Hematopoietic multipotent progenitor cell treated with erythropoietin and hydrocortisone succinate and interleukin-3 and kit ligand, for 15 days (in vitro differentiated cells): ENCODE measurements at regions not wholly inside any gene's neighbourhood (a gene's known extent, or its start where the extent isn't known, plus 50 kb on each side); places are given as distances from the start of the nearest gene placed in this dataset.
"Not testable (repeated sequence)": the region's sequence is repeated elsewhere in the genome, so short reads cannot be mapped to it uniquely, and the experiment has no call there.

Experiments used
- DNase-seq: peaks from one replicate; pipeline ENCODE4 v3.0.0-alpha.2; 2015; ENCODE audit warnings: low spot score

DNA sequence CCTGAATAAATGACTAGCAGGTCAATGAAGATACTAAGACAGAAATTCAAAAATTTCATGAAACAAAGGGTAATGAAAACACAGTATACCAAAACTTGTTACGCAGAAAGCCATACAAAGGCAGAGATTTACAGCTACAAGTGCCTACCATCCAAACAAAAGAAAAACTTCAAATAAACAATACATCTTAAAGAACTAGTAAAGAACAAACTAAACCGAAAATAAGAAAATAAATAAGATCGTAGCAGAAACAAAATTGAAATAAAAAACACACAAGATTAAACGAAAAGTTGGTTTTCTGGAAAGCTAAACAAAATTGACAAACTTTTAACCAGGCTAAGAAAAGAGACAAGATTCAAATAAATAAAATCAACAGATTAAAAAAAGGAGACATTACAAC is 51.5 kb downstream of the VPREB1 start:
- not testable (repeated sequence) for DNase-seq

DNA sequence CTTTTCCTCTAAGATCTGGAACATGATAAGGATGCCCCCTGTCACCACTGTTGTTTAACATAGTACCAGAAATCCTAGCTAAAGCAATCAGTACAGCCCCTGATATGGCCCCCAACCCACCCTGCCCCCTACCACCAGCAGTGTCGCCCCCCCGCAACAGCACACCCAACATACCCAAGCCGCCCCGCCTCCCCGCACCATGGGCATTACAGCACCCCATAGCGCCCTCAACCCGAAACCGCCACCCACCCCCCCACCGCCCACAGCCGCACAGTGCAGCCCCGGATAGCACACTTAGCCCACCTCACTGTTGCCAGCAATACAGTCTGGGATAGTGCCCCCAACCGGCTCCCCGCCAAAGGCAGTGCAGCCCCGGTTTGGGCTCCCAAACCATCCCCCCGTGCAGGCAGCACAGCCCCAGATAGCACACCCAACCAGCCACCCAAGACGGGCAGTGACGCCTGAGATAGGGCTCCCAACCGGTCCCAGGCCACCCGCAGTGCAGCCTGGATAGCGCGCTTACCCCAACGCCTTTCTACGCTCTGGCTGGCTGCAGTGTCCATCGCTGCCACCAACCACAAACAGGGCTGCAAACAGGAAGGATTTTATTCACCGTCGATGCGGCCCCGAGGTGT is 52.7 kb downstream of the VPREB1 start:
- DNase-seq = peak; percentile 28

DNA sequence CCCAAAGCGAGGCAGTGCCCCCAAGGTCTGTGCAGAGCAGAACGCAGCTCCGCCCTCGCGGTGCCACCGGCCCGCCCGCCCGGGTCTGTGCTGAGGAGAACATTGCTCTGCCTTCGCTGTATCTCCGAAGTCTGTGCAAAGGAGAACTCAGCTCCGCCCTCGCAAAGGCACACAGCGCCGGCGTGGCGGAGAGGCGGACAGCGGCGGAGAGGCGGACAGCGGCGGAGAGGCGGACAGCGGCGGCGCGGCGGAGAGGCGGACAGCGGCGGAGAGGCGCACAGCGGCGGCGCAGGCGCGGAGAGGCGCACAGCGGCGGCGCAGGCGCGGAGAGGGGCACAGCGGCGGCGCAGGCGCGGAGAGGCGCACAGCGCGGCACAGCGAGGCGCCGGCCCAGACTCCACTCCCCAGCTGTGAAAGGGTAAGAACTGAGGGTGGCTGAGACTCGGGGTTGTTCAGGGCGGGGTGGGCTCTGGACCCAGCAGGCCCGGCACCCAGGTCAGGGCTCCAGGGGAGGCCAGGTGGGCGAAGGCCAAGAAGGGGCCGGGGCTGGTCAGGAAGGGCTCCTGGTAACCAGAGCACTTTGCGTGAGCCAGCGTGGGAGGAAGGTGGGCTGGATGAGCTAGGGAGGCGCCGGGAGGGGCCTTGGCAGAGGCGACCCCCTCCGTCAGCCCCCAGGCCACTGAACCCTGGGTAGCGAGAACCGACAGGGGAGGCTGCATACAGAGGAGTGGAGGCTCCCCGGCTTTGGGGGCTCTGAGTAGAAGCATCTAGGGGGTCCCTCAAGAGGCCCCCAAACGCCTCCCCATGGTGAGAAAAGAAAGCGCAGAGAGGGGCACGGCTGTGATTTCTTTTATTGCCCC is 53.4 kb downstream of the VPREB1 start:
- peak; percentile 74 for DNase-seq

DNA sequence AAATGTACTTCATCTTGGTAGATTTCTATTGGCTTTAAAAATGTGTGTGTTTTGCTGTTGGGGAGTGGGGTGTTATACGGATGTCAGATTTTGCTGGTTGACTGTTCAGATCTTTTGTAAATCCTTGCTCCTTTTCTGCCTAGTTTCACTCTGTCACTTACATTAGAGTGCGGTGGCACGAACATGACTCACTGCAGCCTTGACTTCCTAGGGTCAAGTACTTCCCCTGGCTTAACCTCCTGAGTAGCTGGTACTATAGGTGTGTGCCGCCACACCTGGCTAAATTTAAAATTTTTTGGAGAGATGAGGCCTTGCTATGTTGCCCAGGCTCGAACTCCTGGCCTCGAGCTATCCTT is 54.0 kb downstream of the VPREB1 start:
- DNase-seq = not testable (repeated sequence)

DNA sequence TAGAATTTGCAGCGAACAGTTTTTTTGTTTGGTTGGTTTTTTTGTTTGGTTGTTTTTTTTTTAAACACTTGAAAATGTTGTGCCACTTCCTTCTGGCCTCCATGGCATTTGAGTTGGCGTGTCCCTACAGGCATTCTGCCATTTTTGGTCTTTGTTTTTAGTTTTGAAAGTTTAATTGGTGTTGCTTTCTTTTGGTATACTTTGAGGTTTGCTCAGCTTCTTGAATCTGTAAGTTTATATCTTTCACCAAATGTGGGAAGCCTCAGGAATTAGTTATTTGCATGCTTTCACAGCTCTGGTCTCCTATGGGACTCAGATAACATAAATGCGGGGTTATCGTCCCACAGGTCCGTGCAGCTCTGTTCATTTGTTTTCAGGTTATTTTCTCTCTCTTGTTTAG is 55.9 kb downstream of the VPREB1 start:
- DNase-seq = not testable (repeated sequence)

DNA sequence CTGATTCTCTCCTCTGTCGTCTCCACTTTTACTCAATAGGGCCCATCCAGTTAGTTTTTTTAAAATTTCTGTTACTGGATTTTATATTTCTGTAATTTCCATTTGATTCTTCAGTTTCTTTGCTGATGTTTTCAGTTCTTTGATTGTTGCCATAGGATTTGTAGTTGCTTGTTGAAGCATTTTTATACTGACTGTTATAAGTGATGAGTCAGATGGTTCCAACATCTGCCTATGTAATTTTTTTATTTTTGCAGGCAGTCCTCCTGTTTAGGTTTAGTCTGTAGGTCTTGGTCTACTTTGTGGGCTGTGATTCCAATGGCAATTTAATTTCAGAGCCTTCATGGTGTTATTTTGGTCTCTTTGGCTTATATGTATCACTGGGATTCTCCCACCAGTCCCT is 56.4 kb downstream of the VPREB1 start:
- not testable (repeated sequence) for DNase-seq

DNA sequence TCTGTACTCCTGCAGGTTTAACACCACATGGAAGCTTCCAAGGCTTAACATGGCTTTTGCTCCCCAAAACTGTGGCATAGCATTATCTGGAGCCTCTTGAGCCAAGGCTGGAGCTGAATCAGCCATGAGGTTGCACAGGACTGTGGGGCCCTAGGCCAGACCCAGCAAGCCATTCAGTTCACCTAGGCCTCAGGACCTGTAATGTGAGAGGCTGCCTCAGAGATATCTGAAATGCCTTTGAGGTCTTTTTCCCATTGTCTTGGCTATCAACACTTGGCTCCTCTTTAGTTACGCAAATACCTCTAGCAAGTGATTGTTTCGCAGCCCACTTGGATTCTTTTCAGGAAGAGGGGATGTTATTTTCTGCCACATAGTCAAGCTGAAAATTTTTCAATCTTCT is 72.0 kb downstream of the VPREB1 start:
- no peak for DNase-seq

DNA sequence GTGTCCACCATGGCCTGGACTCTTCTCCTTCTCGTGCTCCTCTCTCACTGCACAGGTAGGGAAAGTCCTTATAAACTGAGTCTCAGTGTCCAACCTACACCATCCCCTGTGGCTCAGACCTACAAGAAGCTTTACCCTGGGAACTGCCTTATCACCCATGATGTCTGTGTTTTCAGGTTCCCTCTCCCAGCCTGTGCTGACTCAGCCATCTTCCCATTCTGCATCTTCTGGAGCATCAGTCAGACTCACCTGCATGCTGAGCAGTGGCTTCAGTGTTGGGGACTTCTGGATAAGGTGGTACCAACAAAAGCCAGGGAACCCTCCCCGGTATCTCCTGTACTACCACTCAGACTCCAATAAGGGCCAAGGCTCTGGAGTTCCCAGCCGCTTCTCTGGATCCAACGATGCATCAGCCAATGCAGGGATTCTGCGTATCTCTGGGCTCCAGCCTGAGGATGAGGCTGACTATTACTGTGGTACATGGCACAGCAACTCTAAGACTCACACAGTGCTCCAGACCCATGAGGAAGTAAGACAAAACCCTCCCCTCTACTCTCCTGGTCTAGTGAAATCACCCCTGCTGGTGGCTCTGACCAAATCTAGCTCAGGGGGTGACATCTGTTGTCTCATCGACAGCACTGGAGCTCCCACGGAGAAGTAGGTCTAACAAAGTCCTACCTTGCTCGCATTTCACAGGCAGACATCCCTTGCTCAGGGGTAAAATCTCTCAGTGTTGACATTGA is 74.3 kb downstream of the VPREB1 start:
- no peak for DNase-seq

DNA sequence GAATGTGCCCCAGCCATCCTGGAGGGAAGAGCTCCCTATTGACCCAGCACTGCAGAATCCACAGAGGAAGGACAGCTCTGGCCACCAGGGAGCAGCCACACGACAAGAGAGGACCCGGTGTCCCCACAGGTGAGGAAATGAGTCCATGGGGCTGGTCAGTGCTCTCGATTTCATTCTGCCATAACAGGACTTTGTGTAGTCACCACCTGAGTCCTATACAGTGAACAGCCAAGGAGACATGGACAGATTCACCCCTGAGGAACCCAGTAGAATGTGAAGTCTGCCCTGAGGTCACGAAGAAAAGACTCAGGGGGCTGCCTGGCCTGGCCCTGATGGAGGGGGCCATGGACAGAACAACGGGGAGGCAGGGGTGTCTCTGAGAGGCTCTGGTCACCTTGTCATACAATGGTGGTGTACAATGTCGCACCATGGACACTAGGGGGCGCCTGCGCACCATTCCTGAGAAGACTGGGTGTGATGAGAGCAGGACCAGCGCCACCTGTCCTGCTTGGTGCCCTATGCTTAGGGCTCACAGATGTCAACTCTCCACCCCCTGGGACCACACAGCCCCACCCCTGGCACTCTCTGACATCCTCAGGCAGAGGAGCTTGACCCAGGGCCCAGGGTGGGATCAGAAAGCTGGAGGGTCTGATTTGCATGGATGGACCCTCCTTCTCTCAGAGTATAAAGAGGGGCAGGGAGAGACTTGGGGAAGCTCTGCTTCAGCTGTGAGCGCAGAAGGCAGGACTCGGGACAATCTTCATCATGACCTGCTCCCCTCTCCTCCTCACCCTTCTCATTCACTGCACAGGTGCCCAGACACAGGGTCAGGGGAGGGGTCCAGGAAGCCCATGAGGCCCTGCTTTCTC is 77.4 kb downstream of the VPREB1 start:
- DNase-seq = peak; percentile 79

DNA sequence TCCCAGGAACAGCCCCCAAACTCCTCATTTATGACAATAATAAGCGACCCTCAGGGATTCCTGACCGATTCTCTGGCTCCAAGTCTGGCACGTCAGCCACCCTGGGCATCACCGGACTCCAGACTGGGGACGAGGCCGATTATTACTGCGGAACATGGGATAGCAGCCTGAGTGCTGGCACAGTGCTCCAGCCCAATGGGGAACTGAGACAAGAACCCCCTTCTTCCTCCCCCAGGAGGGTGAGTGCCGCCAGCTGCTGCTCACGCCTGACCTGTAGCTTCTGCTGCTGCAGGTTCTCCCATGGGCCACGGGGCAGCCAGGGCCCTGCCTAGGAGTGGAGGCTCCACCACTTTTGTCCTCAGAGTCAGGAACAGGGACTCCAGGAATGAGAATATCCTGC is 78.2 kb downstream of the VPREB1 start:
- DNase-seq = no peak

DNA sequence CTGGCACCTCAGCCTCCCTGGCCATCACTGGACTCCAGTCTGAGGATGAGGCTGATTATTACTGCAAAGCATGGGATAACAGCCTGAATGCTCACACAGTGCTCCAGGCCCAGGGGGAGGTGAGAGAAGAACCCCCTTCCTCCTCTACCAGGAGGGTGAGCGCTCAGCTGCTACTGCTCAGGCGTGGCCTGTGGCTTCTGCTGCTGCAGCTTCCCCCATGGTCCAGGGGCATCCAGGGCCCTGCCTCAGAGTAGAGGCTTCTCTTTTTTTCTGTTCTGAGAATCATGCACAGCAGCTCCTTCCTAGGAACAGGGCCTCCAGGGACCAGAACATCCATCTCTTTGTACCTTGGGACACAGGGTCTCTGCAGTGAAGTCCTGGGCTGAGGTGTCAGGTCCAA is 83.1 kb downstream of the VPREB1 start:
- DNase-seq = no peak

DNA sequence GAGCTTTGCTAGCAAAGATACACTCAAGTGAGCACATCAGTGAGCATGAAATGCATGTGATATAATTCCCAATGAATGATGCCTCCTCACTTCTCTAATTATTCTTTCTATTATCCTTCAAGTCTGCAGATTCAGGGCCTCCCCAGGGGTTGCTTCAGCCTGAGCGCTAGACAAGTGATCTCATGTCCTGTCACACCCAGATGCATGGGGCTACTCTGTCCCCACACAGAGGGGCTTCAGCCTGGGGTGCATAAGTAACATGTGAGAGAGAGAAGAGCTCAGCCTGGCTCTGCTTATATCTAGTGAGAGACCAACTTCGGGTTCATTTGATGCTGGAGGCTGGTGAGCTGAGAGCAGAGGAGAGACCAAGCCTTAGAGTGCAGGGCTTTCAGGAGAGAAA is 85.2 kb downstream of the VPREB1 start:
- DNase-seq = no peak

DNA sequence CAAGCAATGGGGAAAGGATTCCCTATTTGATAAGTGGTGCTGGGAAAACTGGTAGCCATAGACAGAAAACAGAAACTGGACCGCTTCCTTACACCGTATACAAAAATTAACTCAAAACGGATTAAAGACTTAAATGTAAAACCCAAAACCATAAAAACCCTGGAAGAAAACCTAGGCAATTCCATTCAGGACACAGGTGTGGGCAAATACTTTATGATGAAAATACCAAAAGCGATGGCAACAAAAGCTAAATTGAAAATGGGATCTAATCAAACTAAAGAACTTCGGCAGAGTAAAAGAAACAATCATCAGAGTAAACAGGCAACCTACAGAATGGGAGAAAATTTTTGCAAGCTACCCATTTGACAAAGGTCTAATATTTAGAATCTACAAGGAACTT is 91.1 kb downstream of the VPREB1 start:
- DNase-seq = not testable (repeated sequence)

DNA sequence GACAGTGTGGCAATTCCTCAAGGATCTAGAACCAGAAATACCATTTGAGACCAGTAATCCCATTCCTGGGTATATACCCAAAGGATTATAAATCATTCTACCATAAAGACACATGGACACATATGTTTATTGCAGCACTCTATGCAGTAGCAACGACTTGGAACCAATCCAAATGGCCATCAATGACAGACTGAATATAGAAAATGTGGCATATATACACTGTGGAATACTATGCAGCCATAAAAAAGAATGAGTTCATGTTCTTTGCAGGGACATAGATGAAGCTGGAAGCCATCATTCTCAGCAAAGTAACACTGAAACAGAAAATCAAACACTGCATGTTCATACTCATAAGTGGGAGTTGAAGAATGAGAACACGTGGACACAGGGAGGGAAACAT is 91.7 kb downstream of the VPREB1 start:
- DNase-seq = not testable (repeated sequence)

DNA sequence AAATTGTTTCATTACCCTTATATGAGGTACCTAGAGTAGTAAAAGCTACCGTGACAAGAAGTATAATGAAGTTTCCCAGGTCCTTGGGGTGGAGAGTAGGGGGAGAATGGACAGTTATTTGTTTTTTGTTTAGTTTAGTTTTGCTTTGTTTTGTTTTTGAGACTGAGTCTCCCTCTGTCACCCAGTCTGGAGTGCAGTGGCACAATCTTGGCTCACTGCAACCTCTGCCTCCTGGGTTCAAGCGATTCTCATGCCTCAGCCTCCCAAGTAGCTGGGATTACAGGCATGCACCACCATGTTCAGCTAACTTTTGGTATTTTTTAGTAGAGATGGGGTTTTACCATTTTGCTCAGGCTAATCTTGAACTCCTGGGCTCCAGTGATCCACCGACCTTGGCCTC is 94.2 kb downstream of the VPREB1 start:
- DNase-seq = not testable (repeated sequence)

DNA sequence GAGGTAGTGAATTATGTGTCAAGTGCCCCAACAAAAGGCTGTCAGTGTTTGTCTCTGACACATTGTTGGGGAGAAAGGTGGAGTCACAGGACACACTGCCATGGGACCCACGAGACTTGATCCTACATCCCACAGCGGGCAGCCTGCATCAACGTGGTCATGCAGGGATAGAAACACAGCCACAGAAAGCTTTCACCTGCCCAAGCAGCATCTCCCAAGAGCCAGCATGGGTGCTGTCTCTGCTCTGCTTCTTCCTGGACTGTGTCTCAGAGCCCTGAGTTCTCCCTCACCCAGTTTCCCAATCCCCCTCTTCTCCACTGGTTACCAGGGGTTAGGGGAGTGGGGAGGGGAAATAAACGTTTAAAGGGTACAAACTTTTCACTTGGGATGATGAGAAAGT is 97.2 kb downstream of the VPREB1 start:
- no peak for DNase-seq

DNA sequence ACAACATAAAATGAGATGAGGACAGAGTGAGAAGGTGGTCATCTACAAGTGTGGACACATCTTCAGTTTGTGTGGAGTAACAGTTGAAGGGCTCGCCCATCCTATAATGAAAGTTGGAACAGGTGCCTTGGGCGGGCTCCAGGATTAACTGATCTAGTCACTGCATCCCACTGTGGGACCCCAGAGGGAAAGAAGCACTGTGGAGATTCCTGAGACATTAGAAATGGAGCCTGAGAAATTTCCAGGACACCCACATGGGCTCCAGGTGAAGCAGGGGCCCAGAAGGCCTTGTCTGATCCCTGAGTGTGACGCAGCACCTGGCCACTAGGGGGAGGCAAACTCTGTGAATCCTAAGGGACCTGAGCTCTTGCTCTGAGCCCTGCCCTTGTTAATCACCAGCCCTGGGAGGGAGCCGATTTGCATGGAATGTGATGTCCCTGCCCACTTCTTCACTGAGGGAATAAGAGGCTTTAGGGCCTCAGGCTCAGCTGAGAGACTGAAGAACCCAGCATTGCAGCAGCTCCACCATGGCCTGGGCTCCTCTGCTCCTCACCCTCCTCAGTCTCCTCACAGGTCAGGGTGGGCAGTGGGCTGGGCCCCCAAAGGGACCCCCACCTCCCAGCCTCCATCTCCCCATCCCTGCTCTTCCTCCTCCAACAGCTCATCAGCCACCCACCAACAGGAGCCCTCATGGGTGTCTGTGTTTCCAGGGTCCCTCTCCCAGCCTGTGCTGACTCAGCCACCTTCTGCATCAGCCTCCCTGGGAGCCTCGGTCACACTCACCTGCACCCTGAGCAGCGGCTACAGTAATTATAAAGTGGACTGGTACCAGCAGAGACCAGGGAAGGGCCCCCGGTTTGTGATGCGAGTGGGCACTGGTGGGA is 98.4 kb downstream of the VPREB1 start:
- DNase-seq = peak; percentile 58

DNA sequence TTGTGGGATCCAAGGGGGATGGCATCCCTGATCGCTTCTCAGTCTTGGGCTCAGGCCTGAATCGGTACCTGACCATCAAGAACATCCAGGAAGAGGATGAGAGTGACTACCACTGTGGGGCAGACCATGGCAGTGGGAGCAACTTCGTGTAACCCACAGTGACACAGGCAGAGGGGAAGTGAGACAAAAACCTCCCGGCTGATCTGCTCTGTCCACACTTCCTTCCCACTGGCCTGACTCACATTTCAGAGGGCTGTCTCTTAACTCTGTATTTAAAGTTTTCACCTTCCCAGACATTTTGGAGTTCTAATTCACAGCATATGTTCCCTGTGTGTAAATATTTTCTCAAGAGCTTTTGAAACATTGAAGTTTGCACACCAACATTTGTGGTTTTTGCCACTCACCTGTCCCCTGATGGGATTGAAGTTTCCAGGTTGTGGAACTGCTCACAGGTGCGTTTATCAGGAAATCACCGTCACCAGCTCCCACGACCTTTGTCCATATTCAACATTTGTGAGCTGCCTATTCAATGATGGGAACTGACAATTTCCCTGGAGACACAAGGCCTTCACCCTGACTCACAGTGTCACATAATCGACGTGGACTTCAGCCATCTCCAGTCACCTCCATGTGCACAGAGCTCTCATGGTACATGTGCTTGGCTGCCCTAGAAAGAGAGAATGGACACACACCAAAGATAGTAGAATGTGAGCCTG is 99.2 kb downstream of the VPREB1 start:
- DNase-seq = no peak

DNA sequence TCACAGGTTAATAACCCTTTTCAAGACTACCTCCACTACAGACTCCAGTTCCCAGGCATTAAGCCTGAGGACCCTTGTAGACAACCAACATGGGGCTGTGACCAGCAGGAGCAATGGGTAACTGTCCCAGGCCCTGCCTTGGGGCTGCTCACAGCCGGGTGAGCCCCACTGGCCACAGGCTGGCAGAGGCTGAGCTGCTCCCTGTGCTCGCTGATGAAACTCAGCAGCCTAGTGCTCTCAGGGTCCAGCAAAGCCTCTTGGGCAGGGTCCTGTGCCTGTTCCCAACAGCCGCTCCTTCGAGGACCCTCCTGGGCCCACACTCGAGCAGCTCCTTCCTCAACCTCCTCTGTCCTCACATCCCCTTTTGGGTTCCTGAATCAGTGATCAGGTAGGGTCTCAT is 99.8 kb downstream of the VPREB1 start:
- DNase-seq = no peak

DNA sequence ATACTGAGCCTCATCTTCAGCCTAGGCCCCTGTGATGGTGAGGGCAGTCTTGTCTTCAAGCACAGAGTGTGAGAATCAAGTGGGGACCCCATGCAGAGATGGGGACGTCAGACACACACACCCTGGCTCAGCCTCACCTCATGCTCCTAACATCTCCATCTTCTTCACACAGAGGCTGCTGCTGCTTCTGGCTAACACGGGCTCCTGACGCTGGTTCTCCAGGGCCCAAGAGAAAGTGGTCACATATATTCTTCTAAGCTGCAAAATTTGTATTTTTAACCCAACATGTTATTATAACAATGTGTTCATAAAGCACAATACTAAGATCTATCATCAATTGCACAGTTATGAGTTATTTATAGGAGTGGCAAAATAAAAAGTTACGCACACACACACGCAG is 101.2 kb downstream of the VPREB1 start:
- DNase-seq = no peak
